SH-SY5Y (cell line): ENCODE measurements at regions not wholly inside any gene's neighbourhood (a gene's known extent, or its start where the extent isn't known, plus 50 kb on each side); places are given as distances from the start of the nearest gene placed in this dataset.

Experiments used
- GATA2 ChIP-seq: IDR thresholded peaks from 2 replicates; pipeline ENCODE4 v1.6.1; 2011; ENCODE audit warnings: mild to moderate bottlenecking, low read depth, low read length
- GATA3 ChIP-seq: IDR thresholded peaks from 2 replicates; pipeline ENCODE4 v1.6.1; 2011; ENCODE audit warnings: low read depth, mild to moderate bottlenecking, low read length, moderate library complexity

DNA sequence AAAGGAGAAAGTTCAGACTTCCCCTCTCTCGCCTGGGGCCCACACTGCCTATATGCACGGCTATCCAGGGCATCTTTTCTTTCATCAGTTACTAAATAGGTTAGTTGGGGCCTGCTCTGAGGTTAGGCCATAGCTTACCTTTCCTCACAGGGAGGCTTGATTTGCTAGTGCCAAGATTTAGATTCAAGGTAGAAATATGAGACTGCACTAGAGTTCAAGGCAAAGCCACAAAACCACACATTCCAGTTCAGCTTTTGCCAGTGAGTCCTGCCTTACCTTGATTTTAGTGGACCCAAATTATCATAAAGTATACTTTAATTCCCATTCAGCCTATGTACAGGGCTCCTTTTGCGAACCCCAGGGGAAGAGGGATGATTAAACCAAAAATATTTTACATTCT, 762.8 kb downstream of the PDHA2 start:
- TF ChIP-seq GATA3 (no peak), GATA2 (no peak)

GRCh38 chr4:96603641-96604040, 763.7 kb downstream of the PDHA2 start:
- no peak for TF ChIP-seq GATA3
- TF ChIP-seq GATA2: no peak

GRCh38 chr4:96606451-96606850, 766.6 kb downstream of the PDHA2 start:
- TF ChIP-seq GATA2 (no peak), GATA3 (no peak)

DNA sequence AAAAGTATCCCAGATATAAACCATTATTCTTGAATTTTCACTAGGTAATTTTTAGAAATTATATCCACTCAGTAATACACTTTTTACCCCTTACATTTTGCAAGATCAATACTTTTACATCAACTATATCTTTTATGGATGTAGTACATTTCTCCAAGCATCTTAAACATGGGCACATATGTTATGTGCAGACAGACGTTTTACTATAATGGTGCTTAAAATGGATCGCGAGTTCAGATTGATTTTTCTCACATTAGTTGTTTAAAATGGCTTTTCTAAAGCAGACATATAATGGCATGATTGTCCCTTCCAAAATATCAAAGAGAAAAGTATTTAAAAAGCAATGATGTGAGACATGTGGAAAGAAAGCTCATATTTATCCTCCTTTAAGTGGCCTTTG, 786.1 kb downstream of the PDHA2 start:
- TF ChIP-seq GATA2 (no peak), GATA3 (no peak)

- TF ChIP-seq GATA2 (no peak), GATA3 (no peak)
These were observed 790.9 kb downstream of the PDHA2 start for GRCh38 chr4:96630839-96631238.

DNA sequence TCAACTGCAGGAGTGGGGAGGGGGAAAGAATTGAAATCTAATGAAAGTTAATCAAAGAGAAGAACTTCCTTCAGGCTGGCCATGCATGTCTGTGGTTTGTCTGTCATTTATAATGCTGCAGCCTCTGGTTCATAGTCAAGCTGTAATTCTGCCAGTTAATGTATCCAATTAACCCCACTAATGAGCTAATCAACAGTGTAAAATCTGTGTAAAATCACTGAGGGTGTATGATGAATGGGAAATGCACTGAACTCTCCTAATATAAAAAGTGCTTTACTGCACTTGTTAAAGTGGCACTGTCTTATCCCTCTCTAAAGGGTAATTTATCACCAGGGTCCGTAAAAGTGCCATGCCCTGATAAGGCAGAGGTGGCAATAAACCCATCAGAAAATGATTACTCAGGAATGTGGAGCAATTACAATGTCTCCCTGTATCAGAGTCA, 798.1 kb downstream of the PDHA2 start:
- no peak for TF ChIP-seq GATA3
- no peak for TF ChIP-seq GATA2

- no peak for TF ChIP-seq GATA2
These were observed 800.0 kb downstream of the PDHA2 start for GRCh38 chr4:96639932-96640331.

DNA sequence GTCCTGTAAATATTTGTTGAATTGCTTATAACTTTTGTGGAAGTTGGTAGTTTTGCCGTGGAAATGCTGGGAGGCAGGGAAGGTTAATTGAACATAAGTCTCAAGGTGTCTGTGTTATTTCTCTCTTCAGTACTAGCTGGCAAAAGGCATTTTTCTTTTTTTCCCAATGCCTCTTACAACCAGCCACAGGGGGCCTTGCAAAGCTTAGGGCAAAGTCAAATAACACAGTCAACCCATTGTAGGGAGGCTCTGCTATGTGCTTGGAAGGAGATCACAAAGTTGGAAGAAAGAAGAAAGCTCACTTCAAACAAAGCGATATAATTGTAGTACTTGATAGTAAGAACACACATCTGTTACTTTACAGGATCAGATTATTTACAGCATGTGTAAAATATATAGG, 802.6 kb downstream of the PDHA2 start:
- TF ChIP-seq GATA2 (no peak), GATA3 (no peak)

GRCh38 chr4:96646146-96646545, 806.3 kb downstream of the PDHA2 start:
- no peak for TF ChIP-seq GATA3
- TF ChIP-seq GATA2: no peak

DNA sequence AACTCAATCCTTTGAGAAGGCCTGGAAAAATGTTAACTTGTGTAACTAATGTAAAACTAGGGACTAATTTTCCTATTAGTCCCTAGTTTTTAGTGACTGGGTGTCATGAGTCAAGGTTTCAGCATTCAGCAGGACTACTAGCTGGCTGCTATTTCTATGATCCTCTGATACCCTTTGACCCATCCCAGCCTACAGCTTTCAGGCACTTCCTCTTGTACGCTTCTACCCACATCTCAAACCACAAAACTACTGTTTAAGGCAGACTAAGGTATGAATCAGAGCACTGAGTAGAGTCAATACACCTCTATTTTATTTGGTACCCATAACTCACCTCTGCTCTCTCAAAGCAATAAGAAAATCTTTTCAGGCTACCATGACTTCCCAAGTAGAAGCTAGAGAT, 809.6 kb downstream of the PDHA2 start:
- TF ChIP-seq GATA2: no peak
- TF ChIP-seq GATA3: no peak

- TF ChIP-seq GATA3 (no peak), GATA2 (no peak)
These were observed 812.3 kb downstream of the PDHA2 start for GRCh38 chr4:96652158-96652557.

DNA sequence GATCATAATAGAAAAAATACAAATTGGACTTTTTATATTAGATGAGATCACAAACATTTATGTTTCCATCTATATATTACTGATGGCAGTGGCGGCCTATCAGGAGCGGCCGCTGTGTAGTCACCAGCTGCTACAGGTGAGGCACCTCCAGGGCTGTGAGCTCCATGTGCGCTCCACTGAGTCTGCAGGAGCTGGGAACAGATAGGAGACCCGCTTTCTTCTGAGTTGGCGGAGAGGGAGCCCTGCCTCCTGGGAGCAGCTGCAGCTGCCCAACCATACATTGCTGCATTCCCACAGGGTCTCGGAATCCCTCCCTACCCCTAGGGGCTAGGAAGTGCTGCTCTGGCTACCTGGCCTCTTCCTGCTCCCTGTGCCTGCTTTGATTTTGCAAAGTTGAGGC, 812.9 kb downstream of the PDHA2 start:
- TF ChIP-seq GATA3: no peak
- no peak for TF ChIP-seq GATA2

DNA sequence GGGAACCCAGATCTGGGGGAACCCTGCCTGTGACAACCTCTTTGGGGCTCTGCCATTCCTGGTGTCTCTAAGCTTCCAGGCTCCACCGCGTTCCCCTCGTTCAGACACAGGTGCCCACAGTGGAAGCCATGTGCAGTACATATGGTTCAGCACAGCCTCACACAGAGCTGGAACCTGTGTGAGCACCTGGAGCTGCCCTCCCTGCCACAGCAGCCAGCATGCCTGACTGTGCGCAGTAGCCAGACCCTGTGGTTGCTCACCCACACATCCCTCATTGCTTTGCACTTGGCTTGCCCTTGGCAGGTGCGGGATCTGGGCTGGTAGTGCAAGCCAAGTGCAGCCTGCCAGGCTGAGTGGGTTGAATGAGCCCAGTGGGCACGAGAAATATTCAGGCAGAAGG, 814.2 kb downstream of the PDHA2 start:
- TF ChIP-seq GATA2 (no peak), GATA3 (no peak)

GRCh38 chr4:96670381-96670780, 830.5 kb downstream of the PDHA2 start:
- TF ChIP-seq GATA2: no peak
- TF ChIP-seq GATA3: no peak

DNA sequence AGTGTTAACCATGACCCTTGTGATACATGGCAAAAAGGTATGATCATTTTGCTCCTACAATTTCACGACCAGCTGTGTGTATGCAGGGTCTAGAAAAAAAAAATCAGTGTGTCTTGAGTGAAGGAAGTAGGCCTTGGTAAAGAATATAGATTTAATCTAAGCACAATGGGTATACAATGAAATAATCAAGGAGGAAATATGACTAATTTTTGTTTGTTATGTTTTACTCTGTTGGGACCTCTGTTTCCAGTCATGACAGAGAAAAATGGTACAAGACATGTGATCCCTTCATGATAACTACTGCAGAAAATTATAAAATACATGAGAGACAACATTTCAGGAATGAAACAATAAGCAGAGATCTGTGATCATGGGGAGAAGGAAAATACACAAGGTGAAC, 835.5 kb downstream of the PDHA2 start:
- TF ChIP-seq GATA3 (no peak), GATA2 (no peak)

GRCh38 chr4:96675896-96676295, 836.0 kb downstream of the PDHA2 start:
- no peak for TF ChIP-seq GATA2
- TF ChIP-seq GATA3: no peak

DNA sequence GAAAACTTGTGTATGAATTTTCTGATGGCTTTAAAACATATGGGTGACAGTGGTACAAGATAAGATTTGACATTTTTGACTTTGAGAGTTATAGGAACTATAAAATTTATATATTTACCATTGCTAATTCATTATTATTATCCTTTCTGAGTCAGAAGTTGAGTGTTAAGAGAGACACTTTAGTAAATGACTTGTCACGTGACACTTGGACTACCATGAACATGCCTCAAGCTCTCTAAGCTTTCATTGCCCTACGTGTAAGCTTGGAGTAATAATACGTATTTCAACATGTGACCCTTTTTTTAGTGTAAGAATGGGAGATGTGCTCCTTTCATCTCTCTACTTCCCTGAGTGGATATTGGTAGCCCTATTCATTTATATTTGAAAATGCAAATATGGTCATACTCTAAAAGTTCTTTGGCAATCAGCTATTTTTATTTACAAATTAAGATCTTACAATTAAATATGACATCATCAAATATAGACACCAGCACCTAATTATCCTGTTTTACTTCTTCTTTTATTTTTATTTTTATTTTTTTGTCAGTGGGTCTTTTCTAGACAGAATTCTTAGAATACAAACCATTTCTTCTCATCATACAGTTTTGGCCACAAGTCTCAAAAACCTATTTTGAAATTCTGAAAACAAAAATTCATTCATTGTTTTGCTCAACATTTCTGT, 837.0 kb downstream of the PDHA2 start:
- TF ChIP-seq GATA3 (no peak), GATA2 (no peak)
